ENCODE measurements at regions not wholly inside any gene's neighbourhood (a gene's known extent, or its start where the extent isn't known, plus 50 kb on each side); places are given as distances from the start of the nearest gene placed in this dataset.

- no peak for DNase-seq
- Mint-ChIP-seq H3K4me3 (no peak overlapping the region), H3K27me3 (no peaks in the 10 kb centered on the region), H3K9me3 (peaks cover 6% of the 10 kb centered on the region), H3K27ac (no peak overlapping the region), H3K4me1 (ENCODE audit: low read depth) (no peaks in the 10 kb centered on the region), H3K36me3 (no peaks in the 10 kb centered on the region)
- POLR2A ChIA-PET, result no interaction called here
- CTCF ChIA-PET, result no interaction called here
- intact Hi-C loops (cut with micrococcal nuclease), result no loop called here
Observed at GRCh38 chr13:102993348-102993747, 72.9 kb downstream of the SLC10A2 start.

- H3K27me3 Mint-ChIP-seq, result no peaks in the 10 kb centered on the region
- no peaks in the 10 kb centered on the region for H3K4me1 Mint-ChIP-seq (ENCODE audit: low read depth)
- ChIA-PET CTCF (no interaction called here), POLR2A (no interaction called here)
- no peak overlapping the region for H3K27ac Mint-ChIP-seq
- no peak for DNase-seq
- intact Hi-C loops (cut with micrococcal nuclease), result no loop called here
- no peak overlapping the region for H3K4me3 Mint-ChIP-seq
- H3K9me3 Mint-ChIP-seq, result peaks cover 24% of the 10 kb centered on the region
- H3K36me3 Mint-ChIP-seq, result peaks cover 1% of the 10 kb centered on the region
Observed at GRCh38 chr13:102984210-102984609, 82.0 kb downstream of the SLC10A2 start.

- intact Hi-C loops (cut with micrococcal nuclease), result no loop called here
- H3K9me3 Mint-ChIP-seq, result peaks cover 20% of the 10 kb centered on the region
- peaks cover 1% of the 10 kb centered on the region for H3K36me3 Mint-ChIP-seq
- no peak for DNase-seq
- H3K4me1 Mint-ChIP-seq (ENCODE audit: low read depth), result no peaks in the 10 kb centered on the region
- no peak overlapping the region for H3K27ac Mint-ChIP-seq
- ChIA-PET POLR2A (no interaction called here), CTCF (no interaction called here)
- H3K27me3 Mint-ChIP-seq, result no peaks in the 10 kb centered on the region
- no peak overlapping the region for H3K4me3 Mint-ChIP-seq
Observed at GRCh38 chr13:102983496-102983895, 82.7 kb downstream of the SLC10A2 start.

GRCh38 chr13:102980331-102980982, 85.8 kb downstream of the SLC10A2 start:
- Mint-ChIP-seq H3K4me1 (ENCODE audit: low read depth) (no peaks in the 10 kb centered on the region), H3K9me3 (no peaks in the 10 kb centered on the region), H3K27me3 (no peaks in the 10 kb centered on the region), H3K4me3 (no peak overlapping the region), H3K27ac (no peak overlapping the region), H3K36me3 (no peaks in the 10 kb centered on the region)
- no peak for DNase-seq
- intact Hi-C loops (cut with micrococcal nuclease), result no loop called here
- POLR2A ChIA-PET, result no interaction called here
- CTCF ChIA-PET, result interaction anchor here (0.8 kb wide), 1 partner anchor 65 kb away, joined by 5 read pairs; no protein-coding TSS in a partner anchor

- no peaks in the 10 kb centered on the region for H3K36me3 Mint-ChIP-seq
- ChIA-PET CTCF (no interaction called here), POLR2A (no interaction called here)
Observed at GRCh38 chr13:102978168-102978567, 88.0 kb downstream of the SLC10A2 start.

GRCh38 chr13:102977471-102977870, 88.7 kb downstream of the SLC10A2 start:
- no peak overlapping the region for H3K4me3 Mint-ChIP-seq
- no peaks in the 10 kb centered on the region for H3K4me1 Mint-ChIP-seq (ENCODE audit: low read depth)
- intact Hi-C loops (cut with micrococcal nuclease), result no loop called here
- no peaks in the 10 kb centered on the region for H3K27me3 Mint-ChIP-seq
- CTCF ChIA-PET, result no interaction called here
- no peaks in the 10 kb centered on the region for H3K36me3 Mint-ChIP-seq
- POLR2A ChIA-PET, result no interaction called here
- DNase-seq, result no peak
- H3K9me3 Mint-ChIP-seq, result no peaks in the 10 kb centered on the region
- no peak overlapping the region for H3K27ac Mint-ChIP-seq

More at GRCh38 chr13:102978168-102978567, 88.0 kb downstream of the SLC10A2 start:
- Mint-ChIP-seq H3K4me1 (ENCODE audit: low read depth) (no peaks in the 10 kb centered on the region), H3K4me3 (no peak overlapping the region), H3K27ac (no peak overlapping the region), H3K27me3 (no peaks in the 10 kb centered on the region), H3K9me3 (no peaks in the 10 kb centered on the region)
- intact Hi-C loops (cut with micrococcal nuclease), result no loop called here
- DNase-seq, result no peak

GRCh38 chr13:102974317-102975087, 91.7 kb downstream of the SLC10A2 start:
- Mint-ChIP-seq H3K36me3 (no peaks in the 10 kb centered on the region), H3K27ac (no peak overlapping the region), H3K27me3 (no peaks in the 10 kb centered on the region), H3K9me3 (no peaks in the 10 kb centered on the region), H3K4me3 (no peak overlapping the region), H3K4me1 (ENCODE audit: low read depth) (no peaks in the 10 kb centered on the region)
- CTCF ChIA-PET, result no interaction called here
- intact Hi-C loops (cut with micrococcal nuclease), result no loop called here
- POLR2A ChIA-PET, result no interaction called here
- DNase-seq, result no peak

GRCh38 chr13:102972191-102972590, 94.0 kb downstream of the SLC10A2 start:
- Mint-ChIP-seq H3K27me3 (no peaks in the 10 kb centered on the region), H3K27ac (no peak overlapping the region), H3K4me3 (no peak overlapping the region), H3K36me3 (no peaks in the 10 kb centered on the region), H3K9me3 (no peaks in the 10 kb centered on the region), H3K4me1 (ENCODE audit: low read depth) (no peaks in the 10 kb centered on the region)
- ChIA-PET POLR2A (no interaction called here), CTCF (interaction anchor here (1.0 kb wide), 1 partner anchor 57 kb away, joined by 4 read pairs; no protein-coding TSS in a partner anchor)
- DNase-seq, result no peak
- intact Hi-C loops (cut with micrococcal nuclease), result no loop called here

- intact Hi-C loops (cut with micrococcal nuclease), result no loop called here
- ChIA-PET CTCF (no interaction called here), POLR2A (no interaction called here)
- H3K4me1 Mint-ChIP-seq (ENCODE audit: low read depth), result no peaks in the 10 kb centered on the region
- no peaks in the 10 kb centered on the region for H3K27me3 Mint-ChIP-seq
- no peaks in the 10 kb centered on the region for H3K36me3 Mint-ChIP-seq
- no peaks in the 10 kb centered on the region for H3K9me3 Mint-ChIP-seq
- DNase-seq, result no peak
- H3K27ac Mint-ChIP-seq, result no peak overlapping the region
- H3K4me3 Mint-ChIP-seq, result no peak overlapping the region
Observed at GRCh38 chr13:102970542-102970941, 95.7 kb downstream of the SLC10A2 start.

- Mint-ChIP-seq H3K27ac (no peak overlapping the region), H3K36me3 (no peaks in the 10 kb centered on the region), H3K4me1 (ENCODE audit: low read depth) (no peaks in the 10 kb centered on the region), H3K27me3 (peaks cover 2% of the 10 kb centered on the region), H3K9me3 (no peaks in the 10 kb centered on the region), H3K4me3 (no peak overlapping the region)
- no peak for DNase-seq
- ChIA-PET POLR2A (no interaction called here), CTCF (no interaction called here)
- intact Hi-C loops (cut with micrococcal nuclease), result no loop called here
Observed at GRCh38 chr13:102968572-102969228, 97.5 kb downstream of the SLC10A2 start.

GRCh38 chr13:102965802-102966201, 100.4 kb downstream of the SLC10A2 start:
- DNase-seq, result no peak
- intact Hi-C loops (cut with micrococcal nuclease), result no loop called here
- Mint-ChIP-seq H3K4me3 (no peak overlapping the region), H3K27me3 (peaks cover 6% of the 10 kb centered on the region), H3K9me3 (no peaks in the 10 kb centered on the region), H3K36me3 (no peaks in the 10 kb centered on the region), H3K27ac (no peak overlapping the region), H3K4me1 (ENCODE audit: low read depth) (no peaks in the 10 kb centered on the region)
- CTCF ChIA-PET, result no interaction called here
- POLR2A ChIA-PET, result no interaction called here

- Mint-ChIP-seq H3K4me1 (ENCODE audit: low read depth) (no peaks in the 10 kb centered on the region), H3K36me3 (no peaks in the 10 kb centered on the region), H3K27me3 (peaks cover 11% of the 10 kb centered on the region), H3K4me3 (no peak overlapping the region), H3K9me3 (no peaks in the 10 kb centered on the region), H3K27ac (no peak overlapping the region)
- no peak for DNase-seq
- ChIA-PET CTCF (no interaction called here), POLR2A (no interaction called here)
- intact Hi-C loops (cut with micrococcal nuclease), result no loop called here
Observed at GRCh38 chr13:102962430-102962829, 103.8 kb downstream of the SLC10A2 start.

- Mint-ChIP-seq H3K4me1 (ENCODE audit: low read depth) (no peaks in the 10 kb centered on the region), H3K36me3 (no peaks in the 10 kb centered on the region), H3K9me3 (no peaks in the 10 kb centered on the region), H3K27ac (no peak overlapping the region), H3K4me3 (no peak overlapping the region), H3K27me3 (peaks cover 11% of the 10 kb centered on the region)
- no peak for DNase-seq
- intact Hi-C loops (cut with micrococcal nuclease), result no loop called here
- ChIA-PET POLR2A (no interaction called here), CTCF (no interaction called here)
Observed at GRCh38 chr13:102960959-102961358, 105.3 kb downstream of the SLC10A2 start.
